ENCODE measurements at regions not wholly inside any gene's neighbourhood (a gene's known extent, or its start where the extent isn't known, plus 50 kb on each side); places are given as distances from the start of the nearest gene placed in this dataset.

- BruUV-seq (replicated peaks), result no TSS peak
- H3K4me1 ChIP-seq (ENCODE audit: insufficient read depth, low read length, poor library complexity, severe bottlenecking), result no peaks in the 10 kb centered on the region
- TF ChIP-seq CTCF (conservative IDR thresholded peaks at IDR 0.05; ENCODE audit: low read depth, low read length) (no peak), EZH2 (IDR thresholded peaks at IDR 0.05; ENCODE audit: borderline replicate concordance, low read depth, low read length, poor library complexity, severe bottlenecking) (no peak)
- H3K27ac ChIP-seq (ENCODE audit: low read depth, low read length, poor library complexity, severe bottlenecking), result no peak overlapping the region
- H3K4me3 ChIP-seq (ENCODE audit: low read depth, low read length, poor library complexity, severe bottlenecking), result no peak overlapping the region
- ChIA-PET CTCF (no interaction called here), POLR2A (ENCODE audit: low non-redundant PET) (no interaction called here)
- no peaks in the 10 kb centered on the region for H3K27me3 ChIP-seq (replicated peaks; ENCODE audit: insufficient read depth, low read depth, low read length, poor library complexity)
- H3K36me3 ChIP-seq (ENCODE audit: insufficient read depth, low read length, poor library complexity, severe bottlenecking), result no peaks in the 10 kb centered on the region
- DNase-seq (ENCODE audit: low spot score), result no peak
- intact Hi-C loops (cut with micrococcal nuclease; ENCODE audit: unreplicated experiment), result no loop called here
- H3K9me3 ChIP-seq (ENCODE audit: low read depth, low read length, poor library complexity, severe bottlenecking), result no peaks in the 10 kb centered on the region
Observed at GRCh38 chr13:58160980-58161379, 529.4 kb downstream of the PCDH17 start.

DNA sequence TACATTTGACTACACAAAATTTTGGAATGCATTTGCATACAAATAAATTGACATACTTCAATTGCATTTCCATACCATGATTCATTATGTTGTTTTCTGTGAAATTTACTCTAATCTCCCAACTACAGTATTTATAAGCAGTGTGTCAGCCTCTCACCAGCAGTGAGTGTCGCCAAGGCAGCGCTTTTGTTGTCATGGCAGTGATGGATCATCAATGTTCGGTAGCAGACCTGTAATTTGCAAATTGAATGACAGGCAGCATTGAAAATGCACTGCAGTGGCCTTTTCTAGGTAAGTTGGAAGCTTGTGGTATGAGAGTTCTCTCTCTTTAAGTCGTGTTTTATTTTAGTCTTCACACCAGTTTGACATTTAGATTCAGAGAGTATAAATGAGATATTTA is 534.1 kb downstream of the PCDH17 start:
- intact Hi-C loops (cut with micrococcal nuclease; ENCODE audit: unreplicated experiment), result no loop called here
- no peak overlapping the region for H3K4me3 ChIP-seq (ENCODE audit: low read depth, low read length, poor library complexity, severe bottlenecking)
- CTCF ChIA-PET, result no interaction called here
- H3K27me3 ChIP-seq (replicated peaks; ENCODE audit: insufficient read depth, low read depth, low read length, poor library complexity), result no peaks in the 10 kb centered on the region
- BruUV-seq (replicated peaks), result no TSS peak
- TF ChIP-seq CTCF (conservative IDR thresholded peaks at IDR 0.05; ENCODE audit: low read depth, low read length) (no peak), EZH2 (IDR thresholded peaks at IDR 0.05; ENCODE audit: borderline replicate concordance, low read depth, low read length, poor library complexity, severe bottlenecking) (no peak)
- no peaks in the 10 kb centered on the region for H3K9me3 ChIP-seq (ENCODE audit: low read depth, low read length, poor library complexity, severe bottlenecking)
- DNase-seq (ENCODE audit: low spot score), result no peak
- no peaks in the 10 kb centered on the region for H3K36me3 ChIP-seq (ENCODE audit: insufficient read depth, low read length, poor library complexity, severe bottlenecking)
- no peak overlapping the region for H3K27ac ChIP-seq (ENCODE audit: low read depth, low read length, poor library complexity, severe bottlenecking)
- POLR2A ChIA-PET (ENCODE audit: low non-redundant PET), result no interaction called here
- no peaks in the 10 kb centered on the region for H3K4me1 ChIP-seq (ENCODE audit: insufficient read depth, low read length, poor library complexity, severe bottlenecking)

- ChIA-PET POLR2A (ENCODE audit: low non-redundant PET) (no interaction called here), CTCF (no interaction called here)
- BruUV-seq (replicated peaks), result no TSS peak
- Histone ChIP-seq H3K4me1 (ENCODE audit: insufficient read depth, low read length, poor library complexity, severe bottlenecking) (no peaks in the 10 kb centered on the region), H3K27me3 (replicated peaks; ENCODE audit: insufficient read depth, low read depth, low read length, poor library complexity) (no peaks in the 10 kb centered on the region), H3K27ac (ENCODE audit: low read depth, low read length, poor library complexity, severe bottlenecking) (no peak overlapping the region), H3K9me3 (ENCODE audit: low read depth, low read length, poor library complexity, severe bottlenecking) (no peaks in the 10 kb centered on the region), H3K36me3 (ENCODE audit: insufficient read depth, low read length, poor library complexity, severe bottlenecking) (no peaks in the 10 kb centered on the region), H3K4me3 (ENCODE audit: low read depth, low read length, poor library complexity, severe bottlenecking) (no peak overlapping the region)
- TF ChIP-seq CTCF (conservative IDR thresholded peaks at IDR 0.05; ENCODE audit: low read depth, low read length) (no peak), EZH2 (IDR thresholded peaks at IDR 0.05; ENCODE audit: borderline replicate concordance, low read depth, low read length, poor library complexity, severe bottlenecking) (no peak)
- DNase-seq (ENCODE audit: low spot score), result no peak
- intact Hi-C loops (cut with micrococcal nuclease; ENCODE audit: unreplicated experiment), result no loop called here
Observed at GRCh38 chr13:58181111-58181510, 549.6 kb downstream of the PCDH17 start.

All from A673 (cell line).